HEK293 (cell line): ENCODE measurements at regions not wholly inside any gene's neighbourhood (a gene's known extent, or its start where the extent isn't known, plus 50 kb on each side); places are given as distances from the start of the nearest gene placed in this dataset.

Source experiments
- CTCF ChIP-seq: fragments of 450-650 bp; formaldehyde crosslinking; IDR thresholded peaks from 2 replicates; pipeline ENCODE4 v1.5.1; 2016; ENCODE audit warnings: missing biosample characterization, missing genetic modification characterization
- GLI4 ChIP-seq: fragments of 450-650 bp; formaldehyde crosslinking; IDR thresholded peaks from 2 replicates; pipeline ENCODE4 v1.5.1; 2016; ENCODE audit warnings: missing biosample characterization, missing genetic modification characterization
- KLF10 ChIP-seq: fragments of 450-650 bp; IDR thresholded peaks from 2 replicates; pipeline ENCODE4 v1.5.1; 2018; ENCODE audit warnings: missing biosample characterization, mild to moderate bottlenecking, missing genetic modification characterization
- PBX3 ChIP-seq: sonication (generic); formaldehyde crosslinking; IDR thresholded peaks from 2 replicates; pipeline ENCODE4 v1.8.1; 2022; ENCODE audit warnings: mild to moderate bottlenecking, moderate library complexity, missing genetic modification reagents
- SP2 ChIP-seq: fragments of 450-650 bp; formaldehyde crosslinking; IDR thresholded peaks from 2 replicates; pipeline ENCODE4 v1.5.1; 2016; ENCODE audit warnings: missing biosample characterization, missing genetic modification characterization
- YY2 ChIP-seq: fragments of 450-650 bp; formaldehyde crosslinking; IDR thresholded peaks from 2 replicates; pipeline ENCODE4 v1.5.1; 2016; ENCODE audit warnings: missing biosample characterization, missing genetic modification characterization
- ZBTB11 ChIP-seq: fragments of 450-650 bp; formaldehyde crosslinking; conservative IDR thresholded peaks from 2 replicates; pipeline ENCODE4 v1.5.1; 2016; ENCODE audit warnings: low read depth, missing biosample characterization, missing genetic modification characterization
- ZFP3 ChIP-seq: fragments of 450-650 bp; formaldehyde crosslinking; IDR thresholded peaks from 2 replicates; pipeline ENCODE4 v1.5.1; 2016; ENCODE audit warnings: low read depth, missing biosample characterization, missing genetic modification characterization
- ZNF274 ChIP-seq, 2 experiments: fragments of 200-500 bp in 1 of 2; fragments of 450-650 bp in 1 of 2; sonication (Bioruptor generic) in 1 of 2; formaldehyde crosslinking in 1 of 2; IDR thresholded peaks; 2 replicates each; pipeline versions ENCODE4 v1.5.1 to v1.6.1; 2014 to 2016; ENCODE audit warnings: borderline replicate concordance in 1 of 2, inconsistent platforms in 1 of 2, low read length in 1 of 2, missing biosample characterization in 1 of 2, missing genetic modification characterization in 1 of 2
- ZNF280D ChIP-seq: fragments of 450-650 bp; formaldehyde crosslinking; IDR thresholded peaks from 2 replicates; pipeline ENCODE4 v1.5.1; 2016; ENCODE audit warnings: missing biosample characterization, missing genetic modification characterization
- ZNF324 ChIP-seq: fragments of 450-650 bp; formaldehyde crosslinking; IDR thresholded peaks from 2 replicates; pipeline ENCODE4 v1.5.1; 2016; ENCODE audit warnings: missing biosample characterization, missing genetic modification characterization
- ZNF785 ChIP-seq: fragments of 450-650 bp; formaldehyde crosslinking; IDR thresholded peaks from 2 replicates; pipeline ENCODE4 v1.5.1; 2016; ENCODE audit warnings: missing biosample characterization, missing genetic modification characterization

- no peak for TF ChIP-seq CTCF (tag by site-specific recombination)
- TF ChIP-seq ZBTB11 = no peak
- no peak for TF ChIP-seq SP2
- no peak for TF ChIP-seq KLF10
- TF ChIP-seq YY2 (tag by site-specific recombination) = no peak
- TF ChIP-seq ZNF785 (tag by site-specific recombination) = no peak
- no peak for TF ChIP-seq PBX3 (CRISPR knock-in tag)
- no peak for TF ChIP-seq ZNF324
- TF ChIP-seq ZNF274 (IDR thresholded peaks at IDR 0.05; ENCODE audit: low read length) = no peak
- no peak for TF ChIP-seq ZNF274 (tag by site-specific recombination; IDR thresholded peaks at IDR 0.05; ENCODE audit: borderline replicate concordance)
- no peak for TF ChIP-seq ZNF280D (tag by site-specific recombination)
- no peak for TF ChIP-seq GLI4 (tag by site-specific recombination)
- TF ChIP-seq ZFP3 = no peak
Observed at GRCh38 chr12:104866291-104866690, 91.8 kb downstream of the SLC41A2 start.
